ENCODE measurements at regions not wholly inside any gene's neighbourhood (a gene's known extent, or its start where the extent isn't known, plus 50 kb on each side); places are given as distances from the start of the nearest gene placed in this dataset.

DNA sequence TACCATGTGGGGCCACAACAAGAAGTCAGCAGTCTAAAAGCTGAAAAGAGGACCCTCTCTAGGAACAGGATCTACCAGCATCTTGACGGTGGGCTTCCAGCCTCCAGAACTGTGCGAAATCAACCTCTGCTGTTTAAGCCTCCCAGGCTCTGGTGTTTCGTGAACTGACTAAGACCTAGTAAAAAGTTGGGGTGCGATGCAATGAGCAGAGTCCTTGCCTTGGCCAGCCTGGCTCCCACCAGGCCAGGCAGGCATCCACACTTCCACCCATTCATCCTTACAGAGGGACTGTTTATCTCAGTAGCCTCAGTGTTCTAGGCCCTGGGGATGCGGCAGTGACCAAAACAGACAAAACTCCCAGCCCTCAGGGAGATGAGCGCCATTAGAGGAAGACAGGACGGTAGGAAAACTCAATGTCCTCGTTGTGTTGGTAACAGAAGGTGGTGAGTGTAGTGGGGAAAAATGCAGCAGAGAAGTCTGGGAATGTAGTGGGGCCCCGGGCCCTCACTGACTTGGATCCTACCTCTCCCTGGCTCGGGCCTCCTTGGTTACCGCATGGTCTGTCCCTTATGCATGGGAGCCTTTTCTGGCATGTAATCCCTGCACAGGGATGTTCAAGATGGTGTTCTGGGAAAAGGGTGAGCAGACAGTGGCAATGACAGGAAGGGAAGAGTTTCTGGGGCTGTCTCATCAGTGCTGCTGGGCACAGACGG, 271.8 kb upstream of the HS6ST1 start:
- TF ChIP-seq ARNTL (CRISPR knock-in tag; IDR thresholded peaks at IDR 0.05) = no peak
- no peak for TF ChIP-seq FOXK2 (IDR thresholded peaks at IDR 0.05)
- TF ChIP-seq, protein P1, sequence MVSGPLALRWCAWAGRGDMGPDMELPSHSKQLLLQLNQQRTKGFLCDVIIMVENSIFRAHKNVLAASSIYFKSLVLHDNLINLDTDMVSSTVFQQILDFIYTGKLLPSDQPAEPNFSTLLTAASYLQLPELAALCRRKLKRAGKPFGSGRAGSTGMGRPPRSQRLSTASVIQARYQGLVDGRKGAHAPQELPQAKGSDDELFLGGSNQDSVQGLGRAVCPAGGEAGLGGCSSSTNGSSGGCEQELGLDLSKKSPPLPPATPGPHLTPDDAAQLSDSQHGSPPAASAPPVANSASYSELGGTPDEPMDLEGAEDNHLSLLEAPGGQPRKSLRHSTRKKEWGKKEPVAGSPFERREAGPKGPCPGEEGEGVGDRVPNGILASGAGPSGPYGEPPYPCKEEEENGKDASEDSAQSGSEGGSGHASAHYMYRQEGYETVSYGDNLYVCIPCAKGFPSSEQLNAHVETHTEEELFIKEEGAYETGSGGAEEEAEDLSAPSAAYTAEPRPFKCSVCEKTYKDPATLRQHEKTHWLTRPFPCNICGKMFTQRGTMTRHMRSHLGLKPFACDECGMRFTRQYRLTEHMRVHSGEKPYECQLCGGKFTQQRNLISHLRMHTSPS (CRISPR knock-in tag; IDR thresholded peaks at IDR 0.05; ENCODE audit: low read depth) = no peak
- no peak for TF ChIP-seq ELF1 (CRISPR knock-in tag; IDR thresholded peaks at IDR 0.05)
- TF ChIP-seq ARHGAP35 (CRISPR knock-in tag; IDR thresholded peaks at IDR 0.05; ENCODE audit: borderline replicate concordance) = no peak
